ENCODE measurements at regions not wholly inside any gene's neighbourhood (a gene's known extent, or its start where the extent isn't known, plus 50 kb on each side); places are given as distances from the start of the nearest gene placed in this dataset.

GRCh38 chr6:169051371-169051770 lies 202.3 kb downstream of the THBS2 start:
- TF ChIP-seq, protein P1, sequence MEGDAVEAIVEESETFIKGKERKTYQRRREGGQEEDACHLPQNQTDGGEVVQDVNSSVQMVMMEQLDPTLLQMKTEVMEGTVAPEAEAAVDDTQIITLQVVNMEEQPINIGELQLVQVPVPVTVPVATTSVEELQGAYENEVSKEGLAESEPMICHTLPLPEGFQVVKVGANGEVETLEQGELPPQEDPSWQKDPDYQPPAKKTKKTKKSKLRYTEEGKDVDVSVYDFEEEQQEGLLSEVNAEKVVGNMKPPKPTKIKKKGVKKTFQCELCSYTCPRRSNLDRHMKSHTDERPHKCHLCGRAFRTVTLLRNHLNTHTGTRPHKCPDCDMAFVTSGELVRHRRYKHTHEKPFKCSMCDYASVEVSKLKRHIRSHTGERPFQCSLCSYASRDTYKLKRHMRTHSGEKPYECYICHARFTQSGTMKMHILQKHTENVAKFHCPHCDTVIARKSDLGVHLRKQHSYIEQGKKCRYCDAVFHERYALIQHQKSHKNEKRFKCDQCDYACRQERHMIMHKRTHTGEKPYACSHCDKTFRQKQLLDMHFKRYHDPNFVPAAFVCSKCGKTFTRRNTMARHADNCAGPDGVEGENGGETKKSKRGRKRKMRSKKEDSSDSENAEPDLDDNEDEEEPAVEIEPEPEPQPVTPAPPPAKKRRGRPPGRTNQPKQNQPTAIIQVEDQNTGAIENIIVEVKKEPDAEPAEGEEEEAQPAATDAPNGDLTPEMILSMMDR (IDR thresholded peaks at IDR 0.05; ENCODE audit: control insufficient read depth, extremely low read depth, insufficient read depth) = no peak
- DNase-seq (ENCODE audit: low read depth) = no peak
- H3K4me3 ChIP-seq (ENCODE audit: low read depth, low read length) = no peak overlapping the region

DNA sequence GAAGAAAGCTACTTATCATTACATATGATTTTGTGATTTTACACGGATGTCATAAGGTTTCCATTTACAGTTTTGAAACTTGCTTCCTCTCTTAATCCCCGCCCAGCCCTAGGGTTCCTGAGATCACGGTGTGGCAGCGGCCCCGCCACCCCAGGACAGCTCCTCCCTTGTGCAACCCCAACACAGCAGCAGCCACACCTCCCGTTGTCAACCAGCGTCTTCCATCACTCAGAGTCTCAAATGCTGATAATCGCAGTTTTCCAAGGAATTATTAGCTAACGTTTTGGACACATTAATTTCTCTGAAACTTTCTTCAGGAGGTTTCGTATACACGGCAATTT lies 204.8 kb downstream of the THBS2 start:
- no peak overlapping the region for H3K4me3 ChIP-seq (ENCODE audit: low read depth, low read length)
- TF ChIP-seq, protein P1 (IDR thresholded peaks at IDR 0.05; ENCODE audit: control insufficient read depth, extremely low read depth, insufficient read depth) = no peak
- no peak for DNase-seq (ENCODE audit: low read depth)

DNA sequence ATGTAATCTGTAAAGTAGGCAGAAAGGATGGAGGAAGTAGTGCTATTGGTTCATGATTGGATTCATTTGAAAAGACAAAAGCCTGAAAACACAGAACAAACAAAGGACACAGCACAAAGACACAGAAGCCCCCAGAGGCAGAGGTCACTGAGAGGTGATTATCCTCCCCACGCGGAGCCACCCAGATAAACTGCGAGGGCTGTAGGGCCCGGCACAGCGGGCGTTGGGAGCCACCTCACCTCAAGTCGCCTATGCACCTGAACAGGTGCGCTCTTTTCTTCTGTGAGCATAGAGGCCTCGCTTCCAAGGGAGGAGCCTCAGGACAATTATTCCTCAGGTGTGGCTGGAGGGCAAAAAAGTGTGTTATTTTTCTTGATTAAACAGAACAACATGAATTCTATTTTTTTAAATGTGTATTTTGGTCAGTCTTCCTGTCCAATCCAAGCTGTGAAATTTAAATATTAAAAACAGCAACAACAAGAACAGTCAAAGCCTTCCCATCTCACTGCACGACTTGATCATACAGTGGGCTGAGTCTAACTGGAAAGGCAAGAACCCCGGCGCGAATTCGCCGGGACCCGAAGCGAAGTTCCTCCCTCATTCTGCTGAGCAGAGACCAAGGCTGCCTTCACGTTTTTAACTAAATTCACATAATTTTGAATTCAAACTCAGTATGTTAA lies 205.3 kb downstream of the THBS2 start:
- TF ChIP-seq, protein P1 (IDR thresholded peaks at IDR 0.05; ENCODE audit: control insufficient read depth, extremely low read depth, insufficient read depth) = no peak
- H3K4me3 ChIP-seq (ENCODE audit: low read depth, low read length) = no peak overlapping the region
- no peak for DNase-seq (ENCODE audit: low read depth)

GRCh38 chr6:169047345-169047744 lies 206.3 kb downstream of the THBS2 start:
- DNase-seq (ENCODE audit: low read depth) = no peak
- no peak overlapping the region for H3K4me3 ChIP-seq (ENCODE audit: low read depth, low read length)
- TF ChIP-seq, protein P1 (IDR thresholded peaks at IDR 0.05; ENCODE audit: control insufficient read depth, extremely low read depth, insufficient read depth) = no peak

GRCh38 chr6:169046483-169047192 lies 207.0 kb downstream of the THBS2 start:
- TF ChIP-seq, protein P1 (IDR thresholded peaks at IDR 0.05; ENCODE audit: control insufficient read depth, extremely low read depth, insufficient read depth) = no peak

GRCh38 chr6:169046021-169046420 lies 207.6 kb downstream of the THBS2 start:
- TF ChIP-seq, protein P1 (IDR thresholded peaks at IDR 0.05; ENCODE audit: control insufficient read depth, extremely low read depth, insufficient read depth) = no peak
- no peak for DNase-seq (ENCODE audit: low read depth)
- no peak overlapping the region for H3K4me3 ChIP-seq (ENCODE audit: low read depth, low read length)

More at GRCh38 chr6:169046483-169047192, 207.0 kb downstream of the THBS2 start:
- no peak for DNase-seq (ENCODE audit: low read depth)
- no peak overlapping the region for H3K4me3 ChIP-seq (ENCODE audit: low read depth, low read length)

Data from LNCaP clone FGC (cell line).